ENCODE measurements at regions not wholly inside any gene's neighbourhood (a gene's known extent, or its start where the extent isn't known, plus 50 kb on each side); places are given as distances from the start of the nearest gene placed in this dataset.

- DNase-seq (ENCODE audit: low read depth), result no peak
- TF ChIP-seq, protein P1, sequence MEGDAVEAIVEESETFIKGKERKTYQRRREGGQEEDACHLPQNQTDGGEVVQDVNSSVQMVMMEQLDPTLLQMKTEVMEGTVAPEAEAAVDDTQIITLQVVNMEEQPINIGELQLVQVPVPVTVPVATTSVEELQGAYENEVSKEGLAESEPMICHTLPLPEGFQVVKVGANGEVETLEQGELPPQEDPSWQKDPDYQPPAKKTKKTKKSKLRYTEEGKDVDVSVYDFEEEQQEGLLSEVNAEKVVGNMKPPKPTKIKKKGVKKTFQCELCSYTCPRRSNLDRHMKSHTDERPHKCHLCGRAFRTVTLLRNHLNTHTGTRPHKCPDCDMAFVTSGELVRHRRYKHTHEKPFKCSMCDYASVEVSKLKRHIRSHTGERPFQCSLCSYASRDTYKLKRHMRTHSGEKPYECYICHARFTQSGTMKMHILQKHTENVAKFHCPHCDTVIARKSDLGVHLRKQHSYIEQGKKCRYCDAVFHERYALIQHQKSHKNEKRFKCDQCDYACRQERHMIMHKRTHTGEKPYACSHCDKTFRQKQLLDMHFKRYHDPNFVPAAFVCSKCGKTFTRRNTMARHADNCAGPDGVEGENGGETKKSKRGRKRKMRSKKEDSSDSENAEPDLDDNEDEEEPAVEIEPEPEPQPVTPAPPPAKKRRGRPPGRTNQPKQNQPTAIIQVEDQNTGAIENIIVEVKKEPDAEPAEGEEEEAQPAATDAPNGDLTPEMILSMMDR (IDR thresholded peaks at IDR 0.05; ENCODE audit: control insufficient read depth, extremely low read depth, insufficient read depth), result no peak
- H3K4me3 ChIP-seq (ENCODE audit: low read depth, low read length), result no peak overlapping the region
Measured at GRCh38 chr9:91156451-91157234, 205.1 kb downstream of the AUH start.

GRCh38 chr9:91157883-91158282 lies 203.8 kb downstream of the AUH start:
- TF ChIP-seq, protein P1 (IDR thresholded peaks at IDR 0.05; ENCODE audit: control insufficient read depth, extremely low read depth, insufficient read depth), result no peak
- no peak overlapping the region for H3K4me3 ChIP-seq (ENCODE audit: low read depth, low read length)
- DNase-seq (ENCODE audit: low read depth), result no peak

DNA sequence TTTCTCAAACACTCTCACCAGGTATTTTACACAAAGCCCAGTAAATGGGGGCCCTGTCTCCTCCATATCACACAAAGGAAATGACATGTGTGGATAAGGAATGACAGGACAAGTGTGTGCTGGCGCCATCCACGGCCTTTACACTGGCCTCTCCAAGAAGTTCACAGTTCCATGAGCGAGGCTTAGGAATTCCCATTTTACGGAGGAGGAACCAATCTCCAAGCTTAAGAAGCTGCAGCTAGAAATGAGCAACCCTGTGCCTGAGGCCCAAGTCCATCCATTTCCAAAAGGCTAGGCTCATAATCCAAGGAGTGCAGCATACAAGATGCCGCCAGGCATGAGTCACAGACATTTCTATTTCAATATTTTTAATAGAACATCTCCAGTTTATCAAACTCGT lies 203.4 kb downstream of the AUH start:
- TF ChIP-seq, protein P1 (IDR thresholded peaks at IDR 0.05; ENCODE audit: control insufficient read depth, extremely low read depth, insufficient read depth), result no peak
- no peak for DNase-seq (ENCODE audit: low read depth)
- H3K4me3 ChIP-seq (ENCODE audit: low read depth, low read length), result no peak overlapping the region

DNA sequence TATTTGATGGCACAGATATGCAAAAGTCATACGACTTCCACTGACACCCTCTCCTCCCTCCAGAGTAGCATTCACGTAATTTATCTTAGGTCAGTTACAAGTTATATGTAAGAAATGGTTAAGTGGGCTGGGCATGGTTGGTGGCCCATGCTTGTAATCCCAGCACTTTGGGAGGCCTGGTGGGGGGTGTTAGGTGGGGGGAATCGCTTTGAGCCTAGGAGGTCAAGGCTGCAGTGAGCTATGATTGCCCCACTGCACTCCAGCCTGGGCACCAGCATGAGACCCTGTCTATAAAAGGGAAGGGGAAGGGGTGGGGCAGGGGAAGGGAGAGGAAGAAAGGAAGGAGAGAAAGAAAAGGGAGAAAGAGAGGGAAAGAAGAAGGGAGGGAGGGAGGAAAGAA lies 202.8 kb downstream of the AUH start:
- no peak for DNase-seq (ENCODE audit: low read depth)
- no peak overlapping the region for H3K4me3 ChIP-seq (ENCODE audit: low read depth, low read length)
- TF ChIP-seq, protein P1 (IDR thresholded peaks at IDR 0.05; ENCODE audit: control insufficient read depth, extremely low read depth, insufficient read depth), result no peak

- no peak for DNase-seq (ENCODE audit: low read depth)
- TF ChIP-seq, protein P1 (IDR thresholded peaks at IDR 0.05; ENCODE audit: control insufficient read depth, extremely low read depth, insufficient read depth), result no peak
- no peak overlapping the region for H3K4me3 ChIP-seq (ENCODE audit: low read depth, low read length)
Measured at GRCh38 chr9:91159664-91160121, 202.0 kb downstream of the AUH start.

- H3K4me3 ChIP-seq (ENCODE audit: low read depth, low read length), result no peak overlapping the region
- no peak for DNase-seq (ENCODE audit: low read depth)
- TF ChIP-seq, protein P1 (IDR thresholded peaks at IDR 0.05; ENCODE audit: control insufficient read depth, extremely low read depth, insufficient read depth), result no peak
Measured at GRCh38 chr9:91160181-91160580, 201.5 kb downstream of the AUH start.
